ENCODE measurements at regions not wholly inside any gene's neighbourhood (a gene's known extent, or its start where the extent isn't known, plus 50 kb on each side); places are given as distances from the start of the nearest gene placed in this dataset.
"Not testable (repeated sequence)": the region's sequence is repeated elsewhere in the genome, so short reads cannot be mapped to it uniquely, and the experiment has no call there.

DNA sequence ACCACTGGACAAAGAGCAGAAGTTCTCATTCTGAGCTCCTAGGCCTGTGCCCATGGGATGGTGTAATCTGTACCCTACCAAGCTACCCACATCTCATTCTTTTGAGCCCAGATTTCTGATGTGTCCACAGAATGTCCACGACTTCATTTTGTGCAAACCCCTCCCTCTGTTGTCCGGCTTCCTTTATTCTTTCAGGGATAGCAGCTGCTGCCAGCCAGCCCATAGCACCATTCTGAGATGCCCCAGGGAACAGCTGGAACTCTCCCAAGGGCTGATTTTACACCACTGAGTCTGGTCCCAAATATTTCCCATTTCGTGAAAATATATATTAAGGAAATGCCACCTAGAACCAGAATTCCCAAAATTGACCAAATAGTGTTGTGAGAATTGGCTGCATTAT, 236.6 kb downstream of the SATB1 start:
- TF ChIP-seq, protein P1, sequence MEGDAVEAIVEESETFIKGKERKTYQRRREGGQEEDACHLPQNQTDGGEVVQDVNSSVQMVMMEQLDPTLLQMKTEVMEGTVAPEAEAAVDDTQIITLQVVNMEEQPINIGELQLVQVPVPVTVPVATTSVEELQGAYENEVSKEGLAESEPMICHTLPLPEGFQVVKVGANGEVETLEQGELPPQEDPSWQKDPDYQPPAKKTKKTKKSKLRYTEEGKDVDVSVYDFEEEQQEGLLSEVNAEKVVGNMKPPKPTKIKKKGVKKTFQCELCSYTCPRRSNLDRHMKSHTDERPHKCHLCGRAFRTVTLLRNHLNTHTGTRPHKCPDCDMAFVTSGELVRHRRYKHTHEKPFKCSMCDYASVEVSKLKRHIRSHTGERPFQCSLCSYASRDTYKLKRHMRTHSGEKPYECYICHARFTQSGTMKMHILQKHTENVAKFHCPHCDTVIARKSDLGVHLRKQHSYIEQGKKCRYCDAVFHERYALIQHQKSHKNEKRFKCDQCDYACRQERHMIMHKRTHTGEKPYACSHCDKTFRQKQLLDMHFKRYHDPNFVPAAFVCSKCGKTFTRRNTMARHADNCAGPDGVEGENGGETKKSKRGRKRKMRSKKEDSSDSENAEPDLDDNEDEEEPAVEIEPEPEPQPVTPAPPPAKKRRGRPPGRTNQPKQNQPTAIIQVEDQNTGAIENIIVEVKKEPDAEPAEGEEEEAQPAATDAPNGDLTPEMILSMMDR (IDR thresholded peaks at IDR 0.05), result no peak
- no peak overlapping the region for H3K4me3 Mint-ChIP-seq (ENCODE audit: unreplicated experiment)
- H3K4me1 Mint-ChIP-seq (ENCODE audit: unreplicated experiment), result no peaks in the 10 kb centered on the region
- H3K27me3 Mint-ChIP-seq (ENCODE audit: unreplicated experiment), result no peaks in the 10 kb centered on the region
- DNase-seq (ENCODE audit: extremely low spot score, unreplicated experiment), result no peak
- no peaks in the 10 kb centered on the region for H3K9me3 Mint-ChIP-seq (ENCODE audit: unreplicated experiment)
- no peak overlapping the region for H3K27ac Mint-ChIP-seq (ENCODE audit: unreplicated experiment)
- peaks cover 3% of the 10 kb centered on the region for H3K36me3 Mint-ChIP-seq (ENCODE audit: unreplicated experiment)

DNA sequence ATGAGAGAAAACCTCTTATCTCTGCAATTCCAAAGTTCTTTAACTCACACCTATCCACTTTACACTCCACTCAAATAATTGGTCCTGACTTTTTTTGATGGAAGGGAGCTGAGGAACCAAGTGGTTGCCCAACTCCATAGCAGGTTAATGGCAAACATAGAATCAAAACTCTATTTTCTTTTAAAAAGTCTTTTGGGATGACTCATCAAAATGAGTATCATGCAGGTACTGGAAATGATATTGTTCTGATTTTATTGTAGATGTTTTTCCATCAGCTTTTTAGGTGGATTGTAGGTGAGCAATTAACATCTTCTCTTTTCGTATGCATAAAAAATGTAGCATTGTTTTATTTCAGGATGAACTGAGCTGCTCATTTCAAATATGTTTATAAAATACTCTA, 239.5 kb downstream of the SATB1 start:
- TF ChIP-seq, protein P1 (IDR thresholded peaks at IDR 0.05), result no peak
- no peak overlapping the region for H3K4me3 Mint-ChIP-seq (ENCODE audit: unreplicated experiment)

GRCh38 chr3:18182923-18183322, 242.2 kb downstream of the SATB1 start:
- not testable (repeated sequence) for H3K4me3 Mint-ChIP-seq (ENCODE audit: unreplicated experiment); H3K27me3 Mint-ChIP-seq (ENCODE audit: unreplicated experiment); H3K9me3 Mint-ChIP-seq (ENCODE audit: unreplicated experiment); H3K36me3 Mint-ChIP-seq (ENCODE audit: unreplicated experiment); DNase-seq (ENCODE audit: extremely low spot score, unreplicated experiment); H3K27ac Mint-ChIP-seq (ENCODE audit: unreplicated experiment); H3K4me1 Mint-ChIP-seq (ENCODE audit: unreplicated experiment)

More for the DNA sequence above, 239.5 kb downstream of the SATB1 start:
- peaks cover 5% of the 10 kb centered on the region for H3K36me3 Mint-ChIP-seq (ENCODE audit: unreplicated experiment)
- no peaks in the 10 kb centered on the region for H3K27me3 Mint-ChIP-seq (ENCODE audit: unreplicated experiment)
- no peak overlapping the region for H3K27ac Mint-ChIP-seq (ENCODE audit: unreplicated experiment)
- no peak for DNase-seq (ENCODE audit: extremely low spot score, unreplicated experiment)
- H3K9me3 Mint-ChIP-seq (ENCODE audit: unreplicated experiment), result no peaks in the 10 kb centered on the region
- H3K4me1 Mint-ChIP-seq (ENCODE audit: unreplicated experiment), result no peaks in the 10 kb centered on the region

DNA sequence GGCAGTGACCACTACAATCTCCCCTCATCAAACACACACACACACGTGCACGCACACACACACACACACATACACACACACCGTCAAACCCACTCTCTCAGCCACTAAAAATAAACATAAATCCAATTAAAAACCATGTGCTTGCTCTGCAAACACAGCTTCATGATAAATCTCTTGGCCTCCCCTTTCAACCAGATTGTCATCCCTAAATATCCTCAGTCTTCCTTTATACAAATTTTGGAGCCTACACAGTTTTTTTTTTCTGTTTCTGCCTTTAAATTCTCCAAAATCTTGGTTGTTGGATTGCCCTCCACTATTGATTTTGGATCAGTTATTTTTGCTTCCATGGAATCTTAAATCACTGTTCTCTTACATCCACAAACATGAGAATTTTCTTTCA, 245.6 kb downstream of the SATB1 start:
- Mint-ChIP-seq H3K27ac (ENCODE audit: unreplicated experiment) (no peak overlapping the region), H3K9me3 (ENCODE audit: unreplicated experiment) (peaks cover 4% of the 10 kb centered on the region), H3K4me1 (ENCODE audit: unreplicated experiment) (no peaks in the 10 kb centered on the region), H3K27me3 (ENCODE audit: unreplicated experiment) (no peaks in the 10 kb centered on the region), H3K36me3 (ENCODE audit: unreplicated experiment) (peaks cover 2% of the 10 kb centered on the region), H3K4me3 (ENCODE audit: unreplicated experiment) (no peak overlapping the region)
- no peak for DNase-seq (ENCODE audit: extremely low spot score, unreplicated experiment)
- TF ChIP-seq, protein P1 (IDR thresholded peaks at IDR 0.05), result no peak

DNA sequence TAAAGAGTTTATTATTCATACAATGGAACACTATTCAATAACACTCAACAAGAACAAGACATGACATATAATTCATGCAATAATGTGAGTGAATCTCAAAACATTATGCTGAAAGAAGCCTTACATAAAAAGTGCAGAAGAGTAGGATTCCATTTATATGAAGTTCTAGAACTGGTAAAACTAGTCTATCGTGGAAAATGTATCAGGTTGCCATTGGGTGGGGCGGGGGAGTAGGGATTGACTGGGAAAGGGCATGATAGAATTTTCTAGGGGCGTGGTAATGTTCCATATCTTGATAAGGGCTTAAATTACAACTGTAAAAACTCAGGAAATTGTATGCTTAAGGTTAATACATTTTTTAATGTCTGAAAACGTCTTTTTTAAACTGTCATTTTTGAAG, 247.9 kb downstream of the SATB1 start:
- no peak overlapping the region for H3K27ac Mint-ChIP-seq (ENCODE audit: unreplicated experiment)
- DNase-seq (ENCODE audit: extremely low spot score, unreplicated experiment), result no peak
- TF ChIP-seq, protein P1 (IDR thresholded peaks at IDR 0.05), result no peak
- peaks cover 4% of the 10 kb centered on the region for H3K9me3 Mint-ChIP-seq (ENCODE audit: unreplicated experiment)
- H3K36me3 Mint-ChIP-seq (ENCODE audit: unreplicated experiment), result no peaks in the 10 kb centered on the region
- H3K4me1 Mint-ChIP-seq (ENCODE audit: unreplicated experiment), result no peaks in the 10 kb centered on the region
- H3K27me3 Mint-ChIP-seq (ENCODE audit: unreplicated experiment), result no peaks in the 10 kb centered on the region
- no peak overlapping the region for H3K4me3 Mint-ChIP-seq (ENCODE audit: unreplicated experiment)

- H3K27me3 Mint-ChIP-seq (ENCODE audit: unreplicated experiment); H3K4me1 Mint-ChIP-seq (ENCODE audit: unreplicated experiment); H3K36me3 Mint-ChIP-seq (ENCODE audit: unreplicated experiment); DNase-seq (ENCODE audit: extremely low spot score, unreplicated experiment); H3K9me3 Mint-ChIP-seq (ENCODE audit: unreplicated experiment); H3K4me3 Mint-ChIP-seq (ENCODE audit: unreplicated experiment); H3K27ac Mint-ChIP-seq (ENCODE audit: unreplicated experiment): not testable (repeated sequence)
Observed at GRCh38 chr3:18173891-18174290, 251.2 kb downstream of the SATB1 start.
